ENCODE measurements at regions not wholly inside any gene's neighbourhood (a gene's known extent, or its start where the extent isn't known, plus 50 kb on each side); places are given as distances from the start of the nearest gene placed in this dataset.

DNA sequence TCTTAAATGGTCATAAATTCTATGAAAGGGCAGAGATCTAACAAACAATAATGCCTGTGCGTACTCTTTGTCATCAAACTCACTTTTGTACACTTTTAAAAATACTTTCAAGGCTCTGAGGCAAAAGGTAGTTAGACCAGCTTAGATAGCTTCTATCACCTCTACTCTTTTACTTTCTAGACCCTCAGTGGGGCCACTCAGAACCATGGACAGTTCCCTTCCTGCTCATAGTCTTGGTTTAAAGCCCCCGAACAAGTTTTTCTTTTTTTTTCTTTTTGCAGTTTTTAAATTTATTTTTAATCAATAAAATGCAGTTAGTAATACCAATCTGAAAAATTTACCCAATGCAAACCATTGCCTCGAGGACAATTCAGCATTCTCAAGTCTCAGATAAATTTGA lies 460.5 kb upstream of the CNKSR2 start:
- DNase-seq, result no peak
- intact Hi-C loops (cut with DNase I), result no loop called here

- intact Hi-C loops (cut with DNase I), result no loop called here
- no peak for DNase-seq
Measured at GRCh38 chrX:20906571-20906970, 467.6 kb upstream of the CNKSR2 start.

DNA sequence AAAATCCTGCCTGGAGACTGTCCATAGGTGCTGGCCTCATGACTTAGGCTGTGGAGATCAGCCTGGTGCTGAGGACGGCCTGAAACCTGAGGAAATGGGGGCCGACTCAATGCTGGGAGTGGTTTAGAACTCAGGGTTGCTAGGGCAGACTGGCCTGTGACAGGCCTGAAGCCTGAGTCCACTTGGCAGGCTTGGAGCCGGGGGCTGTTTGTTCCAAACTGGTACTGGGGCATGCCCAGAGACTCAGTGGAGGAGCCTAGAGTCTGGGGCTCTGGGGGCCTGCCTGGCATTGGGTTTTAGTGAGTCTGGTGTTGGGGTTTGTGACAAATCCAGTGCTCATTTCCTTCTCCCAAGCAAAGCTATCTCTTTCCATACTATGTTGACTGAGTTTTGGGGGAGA lies 489.7 kb upstream of the CNKSR2 start:
- no peak for DNase-seq
- intact Hi-C loops (cut with DNase I), result no loop called here

GRCh38 chrX:20863649-20864048 lies 510.6 kb upstream of the CNKSR2 start:
- intact Hi-C loops (cut with DNase I), result no loop called here
- DNase-seq, result no peak

- DNase-seq, result no peak
Measured at GRCh38 chrX:20861113-20861512, 513.1 kb upstream of the CNKSR2 start.

DNA sequence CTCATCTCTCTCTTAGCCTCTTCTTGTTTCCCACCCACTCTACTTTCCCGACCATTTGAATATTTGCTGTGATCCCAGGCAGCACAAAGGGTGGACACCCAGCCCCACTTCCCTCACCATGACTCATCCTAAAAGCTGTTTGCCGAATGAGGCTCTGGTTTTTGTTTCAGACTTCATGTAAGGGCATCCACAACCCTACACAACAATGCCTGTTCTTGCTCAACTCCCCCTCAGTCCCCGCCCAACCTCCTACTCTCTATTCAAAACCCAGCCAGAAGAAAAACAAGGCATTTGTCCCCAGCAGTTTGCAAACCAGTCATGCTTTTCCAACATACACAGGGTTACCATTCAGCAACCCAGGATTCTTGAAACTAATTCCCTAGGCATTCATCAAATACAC lies 516.5 kb upstream of the CNKSR2 start:
- intact Hi-C loops (cut with DNase I), result no loop called here
- DNase-seq, result peak in 39 of 42 donors; percentile 3 to 80 (median 42)

More at GRCh38 chrX:20861113-20861512, 513.1 kb upstream of the CNKSR2 start:
- intact Hi-C loops (cut with DNase I), result no loop called here

DNA sequence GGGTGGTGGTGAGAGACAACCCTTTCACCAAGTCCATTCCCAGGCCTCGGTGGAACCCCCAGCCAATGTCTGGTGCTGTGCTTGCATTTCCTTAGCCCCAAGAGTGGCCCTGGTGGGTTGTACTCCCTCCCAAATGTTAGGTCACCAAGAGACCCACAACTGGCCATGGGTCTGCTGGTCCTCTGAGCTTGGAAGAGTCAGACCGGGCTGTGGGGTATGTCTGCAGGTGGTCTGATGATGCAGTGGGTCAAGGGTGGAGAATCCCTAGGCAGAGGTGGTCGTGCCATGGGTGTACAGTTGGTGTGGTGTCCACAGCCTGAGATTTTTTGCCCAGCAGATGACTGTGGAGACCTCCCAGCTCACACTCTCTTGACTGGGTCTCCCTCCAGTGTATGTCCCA lies 535.7 kb upstream of the CNKSR2 start:
- DNase-seq, result no peak
- intact Hi-C loops (cut with DNase I), result no loop called here

DNA sequence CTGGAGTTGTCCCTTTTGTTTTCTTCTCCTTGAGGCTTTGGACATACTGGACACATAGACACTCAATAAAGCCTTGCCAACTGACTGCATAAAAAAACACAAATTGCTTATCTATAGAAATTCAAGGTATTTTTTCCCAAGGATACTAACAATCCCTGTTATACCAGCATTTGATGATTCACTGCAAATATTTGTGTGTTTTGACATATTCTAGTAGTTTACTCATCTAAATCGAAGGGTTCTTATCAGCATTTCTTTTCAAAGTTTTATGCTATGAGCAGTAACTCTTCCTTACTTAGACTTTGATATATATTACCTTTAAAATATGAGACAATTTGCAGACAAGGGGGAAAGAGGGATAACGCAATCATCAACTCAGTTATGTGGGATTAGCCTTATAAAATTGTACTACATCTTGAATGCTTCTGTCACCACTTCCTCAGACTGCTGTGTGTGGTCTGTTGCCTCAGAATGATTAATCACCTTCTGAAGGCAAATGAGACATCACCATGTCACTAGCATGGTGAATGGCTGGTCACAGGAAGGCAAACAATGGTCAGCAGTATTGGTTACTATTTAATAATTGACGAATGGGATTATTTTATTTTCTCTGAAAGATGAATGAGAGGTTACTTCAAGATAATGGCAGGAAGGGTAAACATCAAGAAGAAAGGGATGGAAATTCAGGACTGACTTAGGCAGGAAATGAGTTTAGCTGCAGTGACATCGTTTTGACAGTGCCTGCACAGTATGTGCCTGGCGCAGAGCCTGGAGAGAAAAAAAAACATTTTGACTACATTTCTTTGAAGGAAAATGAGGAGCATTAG lies 544.3 kb upstream of the CNKSR2 start:
- intact Hi-C loops (cut with DNase I), result no loop called here
- peak in 2 of 42 donors; percentile 20 to 36 for DNase-seq

GRCh38 chrX:20825984-20826383 lies 548.2 kb upstream of the CNKSR2 start:
- intact Hi-C loops (cut with DNase I), result no loop called here
- no peak for DNase-seq

- intact Hi-C loops (cut with DNase I), result no loop called here
- no peak for DNase-seq
Measured at GRCh38 chrX:20803971-20804370, 537.3 kb upstream of the RPS6KA3 start.

GRCh38 chrX:20802036-20802435 lies 535.3 kb upstream of the RPS6KA3 start:
- intact Hi-C loops (cut with DNase I), result no loop called here
- no peak for DNase-seq

GRCh38 chrX:20796450-20796849 lies 529.7 kb upstream of the RPS6KA3 start:
- intact Hi-C loops (cut with DNase I), result no loop called here
- no peak for DNase-seq

GRCh38 chrX:20789103-20789502 lies 522.4 kb upstream of the RPS6KA3 start:
- DNase-seq, result no peak
- intact Hi-C loops (cut with DNase I), result no loop called here

DNA sequence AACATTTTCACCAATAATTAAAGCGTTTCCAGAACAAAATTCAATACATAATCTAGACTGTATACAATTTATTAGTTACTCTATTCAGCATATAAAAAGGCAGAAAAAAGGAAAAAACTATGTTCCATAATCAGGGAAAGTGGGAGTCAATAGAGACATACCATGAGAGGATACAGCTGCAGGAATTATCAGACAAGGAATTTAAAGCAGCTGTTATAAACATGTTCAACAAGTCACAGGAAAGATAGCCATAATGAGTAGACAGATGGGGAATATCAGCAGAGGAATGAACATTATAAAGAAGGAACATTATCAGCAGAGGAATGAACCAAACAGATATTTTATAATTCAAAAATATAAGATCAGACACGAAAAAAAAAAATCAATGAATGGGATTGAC lies 500.6 kb upstream of the RPS6KA3 start:
- intact Hi-C loops (cut with DNase I), result no loop called here
- no peak for DNase-seq

GRCh38 chrX:20756585-20756984 lies 489.9 kb upstream of the RPS6KA3 start:
- DNase-seq, result no peak
- intact Hi-C loops (cut with DNase I), result no loop called here

- intact Hi-C loops (cut with DNase I), result no loop called here
- no peak for DNase-seq
Measured at GRCh38 chrX:20753076-20753475, 486.4 kb upstream of the RPS6KA3 start.

- DNase-seq, result no peak
- intact Hi-C loops (cut with DNase I), result no loop called here
Measured at GRCh38 chrX:20746690-20747089, 480.0 kb upstream of the RPS6KA3 start.

DNA sequence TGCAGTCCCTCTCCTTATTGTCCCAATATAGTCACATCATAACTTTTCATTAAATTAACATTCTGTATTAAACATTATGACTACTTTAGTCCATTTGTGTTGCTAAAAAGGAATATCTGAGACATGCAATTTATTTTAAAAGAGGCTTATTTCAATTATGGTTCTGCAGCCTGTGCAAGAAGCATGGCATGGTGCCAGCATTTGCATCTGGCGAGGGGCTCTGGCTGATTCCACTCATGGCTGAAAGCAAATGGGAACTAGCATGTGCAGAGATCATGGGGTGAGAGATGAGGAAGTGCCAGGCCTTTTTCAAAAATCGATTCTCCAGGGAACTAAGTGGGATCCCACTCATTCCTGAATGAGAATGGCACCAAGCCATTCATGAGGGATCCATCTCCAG lies 476.3 kb upstream of the RPS6KA3 start:
- intact Hi-C loops (cut with DNase I), result no loop called here
- DNase-seq, result peak in 8 of 42 donors; percentile 2 to 45 (median 15)

GRCh38 chrX:20742106-20742505 lies 475.4 kb upstream of the RPS6KA3 start:
- intact Hi-C loops (cut with DNase I), result no loop called here
- peak in 18 of 42 donors; percentile 2 to 45 (median 15) for DNase-seq

DNA sequence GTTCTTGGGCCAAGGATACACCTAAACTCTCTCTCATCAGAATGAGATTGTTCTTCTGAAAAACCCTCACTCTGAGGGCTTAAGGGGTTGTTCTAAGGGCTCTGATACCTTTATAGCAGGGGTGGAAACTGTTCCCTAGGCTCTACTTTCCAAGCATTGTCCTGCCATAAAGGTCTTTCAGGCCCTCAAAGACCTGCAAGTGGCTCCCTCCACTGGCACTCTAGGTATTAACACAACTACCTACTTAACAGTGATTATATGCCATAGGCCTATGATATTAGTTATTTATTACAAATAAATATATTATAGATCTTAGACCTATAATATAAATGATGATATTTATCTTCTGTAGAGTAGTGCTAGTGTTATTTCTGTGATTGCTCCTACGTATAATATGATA lies 473.7 kb upstream of the RPS6KA3 start:
- intact Hi-C loops (cut with DNase I), result no loop called here
- no peak for DNase-seq

GRCh38 chrX:20739038-20739745 lies 472.5 kb upstream of the RPS6KA3 start:
- DNase-seq, result peak in 6 of 42 donors; percentile 3 to 40 (median 8)
- intact Hi-C loops (cut with DNase I), result no loop called here

Data from head of caudate nucleus (tissue), 42 donors.